ENCODE measurements at regions not wholly inside any gene's neighbourhood (a gene's known extent, or its start where the extent isn't known, plus 50 kb on each side); places are given as distances from the start of the nearest gene placed in this dataset.

GRCh38 chr17:31693433-31694220, 165.4 kb downstream of the COPRS start:
- no peaks in the 10 kb centered on the region for H3K9me3 Mint-ChIP-seq
- CTCF ChIA-PET, result no interaction called here
- no peaks in the 10 kb centered on the region for H3K9me3 ChIP-seq (ENCODE audit: control insufficient read depth in 2 of 3, low read length in 3 of 3)
- no peak for DNase-seq
- H3K4me1 ChIP-seq (ENCODE audit: control insufficient read depth in 2 of 2, insufficient read depth in 2 of 2, low read length in 2 of 2), result no peaks in the 10 kb centered on the region
- no peaks in the 10 kb centered on the region for H3K36me3 ChIP-seq (ENCODE audit: control insufficient read depth in 2 of 3, insufficient read depth in 3 of 3, low read length in 3 of 3)
- ATAC-seq, result no peak
- H3K4me1 Mint-ChIP-seq, result no peaks in the 10 kb centered on the region
- H3K4me3 ChIP-seq (ENCODE audit: low read length), result no peak overlapping the region
- no peak overlapping the region for H3K27ac ChIP-seq (ENCODE audit: low read depth, low read length)
- H3K27me3 Mint-ChIP-seq, result peaks cover 0 to 12% (median 0%) of the 10 kb centered on the region in 5 donors
- H3K4me3 Mint-ChIP-seq, result no peak overlapping the region
- intact Hi-C loops (cut with micrococcal nuclease), result no loop called here
- no peaks in the 10 kb centered on the region for H3K36me3 Mint-ChIP-seq
- POLR2A ChIA-PET, result no interaction called here
- no peaks in the 10 kb centered on the region for H3K27me3 ChIP-seq (ENCODE audit: control insufficient read depth in 2 of 2, insufficient read depth in 2 of 2, low read length in 2 of 2)
- no peak overlapping the region for H3K27ac Mint-ChIP-seq

GRCh38 chr17:31692632-31693031, 166.4 kb downstream of the COPRS start:
- DNase-seq (no peak), ATAC-seq (no peak)
- no peaks in the 10 kb centered on the region for H3K9me3 ChIP-seq (ENCODE audit: control insufficient read depth in 2 of 3, low read length in 3 of 3)
- Mint-ChIP-seq H3K27ac (no peak overlapping the region), H3K4me1 (no peaks in the 10 kb centered on the region), H3K36me3 (no peaks in the 10 kb centered on the region), H3K27me3 (peaks cover 0 to 9% (median 0%) of the 10 kb centered on the region in 5 donors), H3K4me3 (no peak overlapping the region), H3K9me3 (no peaks in the 10 kb centered on the region)
- intact Hi-C loops (cut with micrococcal nuclease), result no loop called here
- POLR2A ChIA-PET, result no interaction called here
- H3K4me1 ChIP-seq (ENCODE audit: control insufficient read depth in 2 of 2, insufficient read depth in 2 of 2, low read length in 2 of 2), result no peaks in the 10 kb centered on the region
- no peak overlapping the region for H3K27ac ChIP-seq (ENCODE audit: low read depth, low read length)
- H3K4me3 ChIP-seq (ENCODE audit: low read length), result no peak overlapping the region
- no peaks in the 10 kb centered on the region for H3K36me3 ChIP-seq (ENCODE audit: control insufficient read depth in 2 of 3, insufficient read depth in 3 of 3, low read length in 3 of 3)
- H3K27me3 ChIP-seq (ENCODE audit: control insufficient read depth in 2 of 2, insufficient read depth in 2 of 2, low read length in 2 of 2), result no peaks in the 10 kb centered on the region
- CTCF ChIA-PET, result no interaction called here

GRCh38 chr17:31692027-31692426, 167.0 kb downstream of the COPRS start:
- H3K27ac Mint-ChIP-seq, result no peak overlapping the region
- CTCF ChIA-PET, result no interaction called here

GRCh38 chr17:31691251-31691905, 167.7 kb downstream of the COPRS start:
- DNase-seq, result no peak
- H3K4me1 Mint-ChIP-seq, result no peaks in the 10 kb centered on the region
- H3K9me3 Mint-ChIP-seq, result no peaks in the 10 kb centered on the region
- H3K36me3 Mint-ChIP-seq, result no peaks in the 10 kb centered on the region
- Histone ChIP-seq H3K4me1 (ENCODE audit: control insufficient read depth in 2 of 2, insufficient read depth in 2 of 2, low read length in 2 of 2) (no peaks in the 10 kb centered on the region), H3K36me3 (ENCODE audit: control insufficient read depth in 2 of 3, insufficient read depth in 3 of 3, low read length in 3 of 3) (no peaks in the 10 kb centered on the region), H3K9me3 (ENCODE audit: control insufficient read depth in 2 of 3, low read length in 3 of 3) (no peaks in the 10 kb centered on the region), H3K27ac (ENCODE audit: low read depth, low read length) (no peak overlapping the region), H3K4me3 (ENCODE audit: low read length) (no peak overlapping the region), H3K27me3 (ENCODE audit: control insufficient read depth in 2 of 2, insufficient read depth in 2 of 2, low read length in 2 of 2) (no peaks in the 10 kb centered on the region)
- peaks cover 0 to 6% (median 0%) of the 10 kb centered on the region in 5 donors for H3K27me3 Mint-ChIP-seq
- ChIA-PET CTCF (no interaction called here), POLR2A (no interaction called here)
- no peak for ATAC-seq
- H3K4me3 Mint-ChIP-seq, result no peak overlapping the region
- intact Hi-C loops (cut with micrococcal nuclease), result no loop called here
- H3K27ac Mint-ChIP-seq, result no peak overlapping the region

More at GRCh38 chr17:31692027-31692426, 167.0 kb downstream of the COPRS start:
- Histone ChIP-seq H3K36me3 (ENCODE audit: control insufficient read depth in 2 of 3, insufficient read depth in 3 of 3, low read length in 3 of 3) (no peaks in the 10 kb centered on the region), H3K9me3 (ENCODE audit: control insufficient read depth in 2 of 3, low read length in 3 of 3) (no peaks in the 10 kb centered on the region), H3K27me3 (ENCODE audit: control insufficient read depth in 2 of 2, insufficient read depth in 2 of 2, low read length in 2 of 2) (no peaks in the 10 kb centered on the region), H3K4me3 (ENCODE audit: low read length) (no peak overlapping the region), H3K4me1 (ENCODE audit: control insufficient read depth in 2 of 2, insufficient read depth in 2 of 2, low read length in 2 of 2) (no peaks in the 10 kb centered on the region), H3K27ac (ENCODE audit: low read depth, low read length) (no peak overlapping the region)
- Mint-ChIP-seq H3K4me1 (no peaks in the 10 kb centered on the region), H3K4me3 (no peak overlapping the region), H3K27me3 (peaks cover 0 to 7% (median 0%) of the 10 kb centered on the region in 5 donors), H3K9me3 (no peaks in the 10 kb centered on the region), H3K36me3 (no peaks in the 10 kb centered on the region)
- DNase-seq, result no peak
- intact Hi-C loops (cut with micrococcal nuclease), result no loop called here
- POLR2A ChIA-PET, result no interaction called here
- ATAC-seq, result no peak

- no peaks in the 10 kb centered on the region for H3K9me3 ChIP-seq (ENCODE audit: control insufficient read depth in 2 of 3, low read length in 3 of 3)
- no peak for ATAC-seq
- H3K36me3 Mint-ChIP-seq, result no peaks in the 10 kb centered on the region
Measured at GRCh38 chr17:31690151-31690551, 168.9 kb downstream of the COPRS start.

GRCh38 chr17:31688701-31689100, 170.3 kb downstream of the COPRS start:
- ChIA-PET POLR2A (no interaction called here), CTCF (no interaction called here)
- Histone ChIP-seq H3K9me3 (ENCODE audit: control insufficient read depth in 2 of 3, low read length in 3 of 3) (no peaks in the 10 kb centered on the region), H3K27ac (ENCODE audit: low read depth, low read length) (no peak overlapping the region), H3K4me3 (ENCODE audit: low read length) (no peak overlapping the region), H3K36me3 (ENCODE audit: control insufficient read depth in 2 of 3, insufficient read depth in 3 of 3, low read length in 3 of 3) (no peaks in the 10 kb centered on the region), H3K27me3 (ENCODE audit: control insufficient read depth in 2 of 2, insufficient read depth in 2 of 2, low read length in 2 of 2) (peaks cover 0 to 4% of the 10 kb centered on the region in 2 donors), H3K4me1 (ENCODE audit: control insufficient read depth in 2 of 2, insufficient read depth in 2 of 2, low read length in 2 of 2) (no peaks in the 10 kb centered on the region)
- DNase-seq, result no peak
- Mint-ChIP-seq H3K4me1 (no peaks in the 10 kb centered on the region), H3K4me3 (no peak overlapping the region), H3K27me3 (peaks cover 0 to 20% (median 9%) of the 10 kb centered on the region in 5 donors), H3K9me3 (no peaks in the 10 kb centered on the region), H3K36me3 (no peaks in the 10 kb centered on the region), H3K27ac (no peak overlapping the region)
- intact Hi-C loops (cut with micrococcal nuclease), result no loop called here
- no peak for ATAC-seq

More at GRCh38 chr17:31690151-31690551, 168.9 kb downstream of the COPRS start:
- Histone ChIP-seq H3K27me3 (ENCODE audit: control insufficient read depth in 2 of 2, insufficient read depth in 2 of 2, low read length in 2 of 2) (no peaks in the 10 kb centered on the region), H3K27ac (ENCODE audit: low read depth, low read length) (no peak overlapping the region), H3K36me3 (ENCODE audit: control insufficient read depth in 2 of 3, insufficient read depth in 3 of 3, low read length in 3 of 3) (no peaks in the 10 kb centered on the region), H3K4me3 (ENCODE audit: low read length) (no peak overlapping the region), H3K4me1 (ENCODE audit: control insufficient read depth in 2 of 2, insufficient read depth in 2 of 2, low read length in 2 of 2) (no peaks in the 10 kb centered on the region)
- Mint-ChIP-seq H3K4me1 (no peaks in the 10 kb centered on the region), H3K27me3 (peaks cover 0 to 10% (median 0%) of the 10 kb centered on the region in 5 donors), H3K4me3 (no peak overlapping the region), H3K9me3 (no peaks in the 10 kb centered on the region), H3K27ac (no peak overlapping the region)
- DNase-seq, result no peak
- CTCF ChIA-PET, result interaction anchor here (0.6 kb wide), 1 partner anchor 311 kb away, joined by 3 read pairs; no protein-coding TSS in a partner anchor
- POLR2A ChIA-PET, result no interaction called here
- intact Hi-C loops (cut with micrococcal nuclease), result no loop called here

Measured in naive thymus-derived CD4-positive, alpha-beta T cell (primary cell).